Aorta (tissue), 5 donors: ENCODE measurements at regions not wholly inside any gene's neighbourhood (a gene's known extent, or its start where the extent isn't known, plus 50 kb on each side); places are given as distances from the start of the nearest gene placed in this dataset.

Experiments used
- ATAC-seq: fragments of 200-7000 bp; cut with Tn5 transposase; one replicate; pipeline ENCODE4 v1.9.1; 2022; ENCODE audit warnings: moderate library complexity; ENCODE audit not compliant: low FRiP score
- DNase-seq, 2 donors: peaks; one replicate each; pipeline ENCODE4 v3.0.0-alpha.2; 2020
- H3K27ac ChIP-seq, 2 donors: one replicate each; pipeline ENCODE4 v1.5.1; 2013; ENCODE audit warnings: low read length in 2 of 2, mild to moderate bottlenecking in 2 of 2, moderate library complexity in 2 of 2, control low read depth in 1 of 2, inconsistent platforms in 1 of 2, low read depth in 1 of 2
- H3K27me3 ChIP-seq, 2 donors: one replicate each; pipeline ENCODE4 v1.6.1; 2013; ENCODE audit warnings: control low read depth in 1 of 2, low read length in 1 of 2, mild to moderate bottlenecking in 1 of 2, moderate library complexity in 1 of 2; ENCODE audit not compliant: insufficient read depth in 2 of 2, control insufficient read depth in 1 of 2
- H3K36me3 ChIP-seq, 2 donors: one replicate each; pipeline ENCODE4 v1.6.1; 2013; ENCODE audit warnings: control low read depth in 1 of 2, low read length in 1 of 2, mild to moderate bottlenecking in 1 of 2; ENCODE audit not compliant: insufficient read depth in 2 of 2, control insufficient read depth in 1 of 2
- H3K4me1 ChIP-seq, 2 donors: one replicate each; pipeline ENCODE4 v1.6.1; 2013; ENCODE audit warnings: low read length in 2 of 2, control low read depth in 1 of 2, mild to moderate bottlenecking in 1 of 2, moderate library complexity in 1 of 2; ENCODE audit not compliant: insufficient read depth in 2 of 2, control insufficient read depth in 1 of 2
- H3K4me3 ChIP-seq, 2 donors: one replicate each; pipeline ENCODE4 v1.5.1; 2013; ENCODE audit warnings: low read length in 2 of 2, control low read depth in 1 of 2, mild to moderate bottlenecking in 1 of 2
- H3K9me3 ChIP-seq: one replicate; pipeline ENCODE4 v1.6.1; 2013; ENCODE audit warnings: mild to moderate bottlenecking, low read length; ENCODE audit not compliant: control insufficient read depth
- WGBS, 2 donors: extraction: QIAGEN DNeasy Blood & Tissue Kit; methylation state at CpG; one replicate each; pipeline ENCODE4 v1.1.7; 2013; 5-methylcytosine and 5-hydroxymethylcytosine counted together
- intact Hi-C, 2 donors: fragments of 100-400 bp; cut with DNase I; formaldehyde crosslinking; loops; one replicate each; pipeline versions ENCODE4 v1.14.2 to v1.15.0; 2022
- donor health status: healthy with polysubstance abuse.
- donor health status: Bipolar disorder and iron deficiency.
- donor health status: DM: no; HTN: no; CAD: no.
- donor health status: DM: no; HTN: no; CAD: no.
- donor health status: DM: yes; HTN: yes; CAD: no.

DNA sequence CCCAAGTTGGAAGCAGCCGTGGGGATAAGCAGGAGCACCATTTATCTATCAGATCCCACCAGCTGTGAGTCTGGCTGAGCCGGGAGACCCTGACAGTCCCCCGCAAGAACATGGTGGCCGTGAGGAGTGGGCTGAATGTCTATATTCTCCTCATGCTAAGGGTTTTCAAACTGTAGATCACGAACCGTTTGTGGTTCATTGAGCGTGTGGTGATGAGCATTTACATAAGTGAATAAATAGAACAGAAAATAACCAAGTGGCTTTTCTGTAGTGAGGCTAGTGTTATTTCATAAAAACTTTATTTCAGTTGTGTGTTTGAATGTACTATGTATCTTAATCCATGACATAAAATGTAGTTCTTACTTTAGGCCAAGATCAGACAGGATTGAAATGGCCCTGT lies 190.2 kb upstream of the APCDD1 start:
- Histone ChIP-seq H3K9me3 (no peaks in the 10 kb centered on the region), H3K4me3 (no peak overlapping the region), H3K4me1 (no peaks in the 10 kb centered on the region), H3K27ac (no peak overlapping the region), H3K27me3 (no peaks in the 10 kb centered on the region), H3K36me3 (no peaks in the 10 kb centered on the region)
- DNase-seq, result no peak
- no peak for ATAC-seq
- intact Hi-C loops, result no loop called here
- WGBS, 2 donors, result 97 to 98% methylated on average over 7 of the region's 7 CpGs

DNA sequence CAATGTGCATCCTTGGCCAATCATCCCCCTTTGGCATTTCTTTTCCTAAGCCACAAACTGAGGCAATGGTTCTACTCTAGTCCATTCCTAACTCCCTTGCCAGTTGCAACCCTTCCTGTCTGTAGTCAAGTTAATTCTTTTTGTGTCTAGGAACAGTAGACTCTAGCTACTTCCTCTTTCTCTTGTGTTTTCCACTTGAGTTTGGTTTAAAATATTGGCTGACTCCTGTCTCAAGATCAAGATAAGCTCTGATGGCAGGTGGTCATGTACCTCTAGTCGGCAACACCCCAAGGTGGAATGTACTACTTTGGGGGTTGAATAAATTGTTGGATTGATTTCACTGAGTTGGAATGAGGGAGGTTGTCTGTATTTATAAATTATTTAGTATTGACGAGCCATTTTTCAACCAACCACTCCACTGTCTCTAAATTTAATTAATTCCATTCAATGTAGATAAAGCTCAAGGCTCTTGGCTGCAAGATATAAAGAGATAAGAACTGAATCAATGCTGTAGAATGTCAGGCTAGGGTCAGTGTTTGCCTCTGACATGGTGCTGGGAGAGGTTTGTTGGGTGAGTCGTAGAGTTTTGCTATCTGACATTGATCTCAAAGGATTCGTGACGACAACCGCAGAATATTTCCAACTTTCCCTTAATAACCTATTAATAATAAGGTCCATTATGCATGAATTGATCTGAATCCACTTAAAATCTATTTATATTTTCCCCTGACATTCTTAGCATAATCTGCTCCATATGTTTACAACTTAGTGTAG lies 188.7 kb upstream of the APCDD1 start:
- H3K4me3 ChIP-seq, result no peak overlapping the region
- H3K9me3 ChIP-seq, result no peaks in the 10 kb centered on the region
- intact Hi-C loops, result no loop called here
- H3K36me3 ChIP-seq, result no peaks in the 10 kb centered on the region
- H3K27ac ChIP-seq, result no peak overlapping the region
- WGBS, 2 donors, result 86 to 89% methylated on average over 6 of the region's 6 CpGs
- ATAC-seq, result no peak
- peaks cover 0 to 3% of the 10 kb centered on the region in 2 donors for H3K4me1 ChIP-seq
- no peaks in the 10 kb centered on the region for H3K27me3 ChIP-seq
- no peak for DNase-seq

DNA sequence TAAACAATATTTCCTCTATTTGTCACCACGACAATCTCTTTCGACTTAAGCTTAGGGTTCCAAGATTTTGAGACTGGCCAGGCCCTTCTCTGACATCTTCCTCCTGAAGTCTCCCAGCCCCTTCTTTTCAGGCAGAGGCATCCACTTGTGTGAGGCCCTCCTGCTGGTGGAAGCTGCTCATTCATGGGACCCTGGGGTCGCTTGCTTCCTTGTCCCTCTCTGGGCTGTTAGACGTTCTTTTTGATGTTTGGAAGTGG lies 188.2 kb upstream of the APCDD1 start:
- Histone ChIP-seq H3K4me3 (no peak overlapping the region), H3K36me3 (no peaks in the 10 kb centered on the region), H3K4me1 (peaks cover 0 to 3% of the 10 kb centered on the region in 2 donors), H3K27me3 (no peaks in the 10 kb centered on the region), H3K27ac (no peak overlapping the region), H3K9me3 (no peaks in the 10 kb centered on the region)
- intact Hi-C loops, result no loop called here
- no peak for ATAC-seq
- 94 to 98% methylated on average over 4 of the region's 4 CpGs for WGBS, 2 donors
- DNase-seq, result no peak

DNA sequence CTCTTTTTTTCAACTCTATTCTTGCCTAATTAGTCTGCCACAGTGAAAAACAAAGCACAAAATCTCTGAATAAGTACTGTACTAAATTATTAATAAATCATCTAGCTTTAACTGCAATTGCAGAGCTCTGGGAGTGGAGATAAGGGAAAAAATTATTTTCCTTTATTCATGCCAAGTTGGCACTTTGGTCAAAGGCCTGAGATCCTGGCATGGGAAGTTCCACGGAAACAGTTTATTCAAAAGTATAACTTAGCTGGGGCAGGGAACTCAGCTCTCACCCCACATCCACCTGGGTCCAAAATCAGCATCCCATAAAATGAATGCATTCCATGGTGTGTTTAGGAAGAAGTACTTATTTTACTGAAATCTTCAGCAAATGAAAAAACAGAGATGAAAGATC lies 185.2 kb upstream of the APCDD1 start:
- no peaks in the 10 kb centered on the region for H3K27me3 ChIP-seq
- no peak overlapping the region for H3K4me3 ChIP-seq
- WGBS, 2 donors, result 0 to 2% methylated on average over 1 of the region's 1 CpG
- no peak for DNase-seq
- H3K27ac ChIP-seq, result no peak overlapping the region
- H3K4me1 ChIP-seq, result peaks cover 0 to 3% of the 10 kb centered on the region in 2 donors
- H3K9me3 ChIP-seq, result no peaks in the 10 kb centered on the region
- H3K36me3 ChIP-seq, result no peaks in the 10 kb centered on the region
- intact Hi-C loops, result no loop called here
- ATAC-seq, result peak; percentile 63

DNA sequence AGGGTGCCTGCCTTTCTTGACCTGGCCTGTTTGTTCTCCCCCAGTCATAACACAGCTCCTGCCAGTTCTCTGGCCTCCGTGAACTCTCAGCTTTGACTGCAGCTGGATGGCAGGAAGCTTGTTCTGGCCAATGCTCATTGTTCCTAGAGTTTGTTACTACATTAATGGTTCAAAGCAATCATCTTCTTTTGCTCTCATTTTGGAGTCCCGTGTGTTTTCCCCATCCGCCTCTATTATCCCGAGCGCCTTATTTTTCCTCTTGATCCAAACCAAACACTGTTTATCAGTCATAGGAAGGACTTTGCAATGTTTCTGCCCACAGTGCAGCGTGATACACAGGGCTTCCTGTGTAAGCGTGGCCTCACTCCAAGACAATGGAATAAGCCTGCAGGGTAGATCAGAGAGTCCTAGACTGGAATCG lies 184.3 kb upstream of the APCDD1 start:
- Histone ChIP-seq H3K36me3 (no peaks in the 10 kb centered on the region), H3K27me3 (no peaks in the 10 kb centered on the region), H3K27ac (no peak overlapping the region), H3K4me1 (peaks cover 0 to 3% of the 10 kb centered on the region in 2 donors), H3K4me3 (no peak overlapping the region), H3K9me3 (no peaks in the 10 kb centered on the region)
- WGBS, 2 donors, result 1 to 3% methylated on average over 8 of the region's 8 CpGs
- intact Hi-C loops, result no loop called here
- ATAC-seq, result peak; percentile 87
- peak in 1 of 2 donors; percentile 64 for DNase-seq

DNA sequence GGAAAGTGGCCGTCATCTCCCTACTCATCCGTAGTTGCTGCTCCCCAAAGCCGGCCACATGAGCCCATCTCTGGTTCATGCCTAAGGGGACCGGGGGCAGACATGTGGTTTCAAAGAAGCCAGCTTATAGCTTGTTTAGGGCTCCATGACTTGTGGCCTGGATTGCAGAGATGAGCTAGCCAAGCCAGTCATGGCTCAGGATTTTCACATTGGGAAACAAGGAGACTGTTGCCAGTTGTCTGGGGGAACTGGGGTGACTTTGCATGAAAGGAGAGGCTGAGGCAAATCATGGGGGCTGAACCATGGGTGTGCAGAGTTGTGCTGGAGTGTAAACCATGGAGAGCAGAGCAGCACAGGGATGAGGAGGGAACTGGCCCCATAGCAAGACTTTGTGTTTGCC lies 183.0 kb upstream of the APCDD1 start:
- 96% methylated on average over 4 of the region's 4 CpGs for WGBS, 2 donors

DNA sequence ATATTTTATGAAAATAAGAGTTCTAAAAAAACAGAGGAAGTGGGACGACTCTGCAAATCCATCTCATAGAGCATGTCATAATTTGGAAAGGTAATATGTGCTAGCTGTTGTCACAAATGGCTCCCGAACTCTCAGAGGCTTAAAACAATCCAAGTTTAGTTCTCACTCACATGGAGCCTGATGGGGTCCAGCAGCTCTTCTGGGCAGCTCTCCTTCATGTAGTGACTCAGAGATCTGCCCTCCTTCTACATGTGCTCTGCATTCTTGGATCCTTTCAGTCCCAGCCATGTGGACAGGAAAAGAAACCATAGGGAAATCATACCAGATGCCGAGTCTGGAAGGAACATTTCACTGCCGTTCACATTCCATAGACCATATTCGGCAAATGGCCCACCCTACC lies 180.1 kb upstream of the APCDD1 start:
- 41 to 51% methylated on average over 5 of the region's 5 CpGs for WGBS, 2 donors
- Histone ChIP-seq H3K4me3 (no peak overlapping the region), H3K9me3 (no peaks in the 10 kb centered on the region), H3K27me3 (no peaks in the 10 kb centered on the region), H3K27ac (no peak overlapping the region), H3K4me1 (peaks cover 0 to 3% of the 10 kb centered on the region in 2 donors), H3K36me3 (no peaks in the 10 kb centered on the region)
- ATAC-seq, result no peak
- intact Hi-C loops, result no loop called here
- no peak for DNase-seq

More for the DNA sequence above, 183.0 kb upstream of the APCDD1 start:
- Histone ChIP-seq H3K4me1 (peaks cover 0 to 3% of the 10 kb centered on the region in 2 donors), H3K4me3 (no peak overlapping the region), H3K27ac (no peak overlapping the region), H3K9me3 (no peaks in the 10 kb centered on the region), H3K27me3 (no peaks in the 10 kb centered on the region), H3K36me3 (no peaks in the 10 kb centered on the region)
- DNase-seq (no peak), ATAC-seq (no peak)
- intact Hi-C loops, result no loop called here

DNA sequence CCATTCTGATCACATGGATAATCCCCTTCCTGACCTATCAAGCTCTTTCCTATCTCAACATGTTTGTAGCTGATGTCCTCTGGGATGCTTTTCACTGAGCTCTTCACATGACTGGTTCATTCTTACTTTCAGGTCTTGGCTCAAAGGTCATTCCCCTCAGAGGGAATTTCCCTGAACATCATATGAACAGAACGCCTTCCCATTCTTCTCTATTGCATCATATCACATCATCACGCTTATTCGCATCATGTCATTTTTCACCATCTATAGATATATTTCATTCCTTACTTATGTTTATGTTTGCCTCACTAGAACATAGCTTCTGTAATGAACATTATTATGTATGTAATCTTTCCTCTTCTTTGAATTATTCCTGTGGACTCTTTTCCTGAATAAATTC lies 178.9 kb upstream of the APCDD1 start:
- intact Hi-C loops, result no loop called here
- DNase-seq, result no peak
- H3K4me3 ChIP-seq, result no peak overlapping the region
- ATAC-seq, result no peak
- no peaks in the 10 kb centered on the region for H3K36me3 ChIP-seq
- H3K9me3 ChIP-seq, result no peaks in the 10 kb centered on the region
- H3K27me3 ChIP-seq, result no peaks in the 10 kb centered on the region
- H3K27ac ChIP-seq, result no peak overlapping the region
- no peaks in the 10 kb centered on the region for H3K4me1 ChIP-seq
- WGBS, 2 donors, result 96 to 97% methylated on average over 3 of the region's 3 CpGs

DNA sequence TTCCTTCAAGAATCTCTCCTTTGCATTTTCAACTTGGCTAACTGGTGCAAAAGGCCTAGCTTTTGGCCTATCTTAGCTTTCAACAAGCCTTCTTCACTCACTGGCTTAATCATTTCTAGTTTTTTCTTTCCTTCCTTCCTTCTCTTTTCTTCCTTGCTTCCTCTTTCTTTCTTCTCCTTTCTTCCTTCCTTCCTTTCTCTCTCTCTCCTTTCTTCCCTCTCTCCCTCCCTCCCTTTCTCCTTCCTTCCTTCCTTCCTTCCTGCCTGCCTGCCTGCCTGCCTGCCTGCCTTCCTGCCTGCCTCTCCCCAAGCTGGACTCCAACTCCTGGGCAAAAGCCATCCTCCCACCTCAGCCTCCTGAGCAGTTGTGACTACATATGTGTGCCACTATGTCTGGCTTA lies 176.2 kb upstream of the APCDD1 start:
- H3K27ac ChIP-seq, result no peak overlapping the region
- H3K36me3 ChIP-seq, result no peaks in the 10 kb centered on the region
- no peak overlapping the region for H3K4me3 ChIP-seq
- intact Hi-C loops, result no loop called here
- DNase-seq, result no peak
- no peaks in the 10 kb centered on the region for H3K4me1 ChIP-seq
- ATAC-seq, result no peak
- H3K9me3 ChIP-seq, result no peaks in the 10 kb centered on the region
- H3K27me3 ChIP-seq, result no peaks in the 10 kb centered on the region
